Stimulated activated memory B cell treated with anti-CD40 and anti-IgM and Interleukin-4, amounts not matched to agents 10 μg/mL and 1 μg/mL and 100 μg/mL, for 72 hours (primary cell): ENCODE measurements at regions not wholly inside any gene's neighbourhood (a gene's known extent, or its start where the extent isn't known, plus 50 kb on each side); places are given as distances from the start of the nearest gene placed in this dataset.
"Not testable (repeated sequence)": the region's sequence is repeated elsewhere in the genome, so short reads cannot be mapped to it uniquely, and the experiment has no call there.

Experiments used
- ATAC-seq: fragments of 150-1000 bp; cut with Tn5 transposase; 2 replicates; pipeline ENCODE4 v1.10.0; 2021
- H3K27ac Mint-ChIP-seq: one replicate; pipeline ENCODE4 v1.8.0; 2022; ENCODE audit warnings: mild to moderate bottlenecking, mixed read lengths
- H3K27me3 Mint-ChIP-seq: one replicate; pipeline ENCODE4 v1.8.0; 2022; ENCODE audit warnings: mixed read lengths
- H3K36me3 Mint-ChIP-seq: one replicate; pipeline ENCODE4 v1.8.0; 2022; ENCODE audit warnings: mixed read lengths
- H3K4me1 Mint-ChIP-seq: one replicate; pipeline ENCODE4 v1.8.0; 2022; ENCODE audit warnings: mixed read lengths
- H3K4me3 Mint-ChIP-seq: one replicate; pipeline ENCODE4 v1.8.0; 2022; ENCODE audit warnings: mild to moderate bottlenecking, moderate library complexity, mixed read lengths
- H3K9me3 Mint-ChIP-seq: one replicate; pipeline ENCODE4 v1.8.0; 2022; ENCODE audit warnings: mixed read lengths

DNA sequence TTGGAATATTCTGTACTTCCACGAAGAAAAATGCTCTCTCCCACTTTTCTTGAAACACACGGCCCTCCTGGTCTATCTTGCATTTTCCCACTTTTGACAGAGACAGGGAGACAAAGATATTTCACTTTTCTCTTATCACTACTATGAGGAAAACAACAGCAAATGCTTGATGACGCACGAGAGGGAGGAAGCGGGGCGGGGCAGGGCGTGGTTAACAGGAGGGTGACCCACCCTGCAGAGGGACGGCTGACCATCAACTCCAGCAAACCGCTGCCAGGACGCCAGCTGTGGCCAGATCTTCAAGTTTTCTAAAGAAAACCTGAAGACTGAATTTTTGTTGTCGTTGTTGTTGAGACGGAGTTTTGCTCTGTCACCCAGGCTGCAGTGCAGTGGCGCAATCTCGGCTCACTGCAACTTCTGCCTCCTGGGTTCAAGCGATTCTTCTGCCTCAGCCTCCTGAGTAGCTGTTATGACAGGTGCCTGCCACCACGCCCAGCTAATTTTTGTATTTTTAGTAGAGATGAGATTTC lies 63.8 kb downstream of the NSUN5 start:
- H3K27me3 Mint-ChIP-seq, ATAC-seq, H3K36me3 Mint-ChIP-seq, H3K27ac Mint-ChIP-seq, H3K4me1 Mint-ChIP-seq, H3K4me3 Mint-ChIP-seq, H3K9me3 Mint-ChIP-seq: not testable (repeated sequence)

DNA sequence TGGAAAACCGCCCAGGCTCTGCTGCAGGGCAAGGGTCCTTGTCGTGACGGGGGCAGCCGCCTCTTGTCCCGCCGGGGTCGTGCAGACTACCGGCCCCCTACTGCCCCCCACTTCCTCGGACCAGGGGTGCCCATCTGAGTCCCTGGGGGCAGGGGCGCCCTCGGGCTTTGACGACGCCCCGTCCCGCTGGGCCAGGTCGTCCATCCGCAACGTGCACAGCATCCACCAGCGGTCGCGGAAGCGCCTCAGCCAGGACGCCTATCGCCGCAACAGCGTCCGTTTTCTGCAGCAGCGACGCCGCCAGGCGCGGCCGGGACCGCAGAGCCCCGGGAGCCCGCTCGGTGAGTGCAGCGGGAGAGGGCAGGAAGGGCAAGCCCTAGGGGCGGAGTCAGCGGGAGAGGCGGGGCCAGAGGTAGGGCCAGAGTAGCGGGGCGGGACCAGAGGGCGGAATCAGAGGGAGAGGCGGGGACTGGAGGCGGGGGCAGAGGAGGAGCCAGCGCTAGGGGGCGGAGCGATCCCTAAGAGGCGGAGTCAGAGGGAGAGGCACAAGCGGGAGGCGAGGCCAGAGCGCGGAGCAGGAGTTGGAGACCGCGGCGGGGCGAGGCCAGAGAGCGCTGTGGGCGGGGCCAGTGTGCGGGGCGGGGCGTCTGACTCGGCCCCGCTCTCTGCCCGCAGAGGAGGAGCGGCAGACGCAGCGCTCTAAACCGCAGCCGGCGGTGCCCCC lies 73.5 kb downstream of the NSUN5 start:
- peak; percentile 97 for ATAC-seq
- H3K4me3 Mint-ChIP-seq, H3K9me3 Mint-ChIP-seq, H3K4me1 Mint-ChIP-seq, H3K27ac Mint-ChIP-seq, H3K36me3 Mint-ChIP-seq, H3K27me3 Mint-ChIP-seq: not testable (repeated sequence)

DNA sequence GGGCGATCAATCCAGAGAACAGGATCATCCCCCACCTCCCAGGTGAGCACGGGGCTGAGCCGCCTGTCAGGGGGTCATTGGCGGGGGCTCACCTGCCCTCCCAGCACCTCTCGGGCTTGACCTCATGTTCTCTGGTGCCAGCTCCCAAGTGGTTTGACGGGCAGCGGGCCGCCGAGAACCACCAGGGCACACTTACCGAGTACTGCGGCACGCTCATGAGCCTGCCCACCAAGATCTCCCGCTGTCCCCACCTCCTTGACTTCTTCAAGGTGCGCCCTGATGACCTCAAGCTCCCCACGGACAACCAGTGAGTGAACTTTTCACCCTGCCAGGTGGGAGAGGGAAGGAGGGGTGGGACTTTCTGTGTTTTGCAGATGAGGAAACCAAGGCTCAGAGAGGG lies 82.9 kb downstream of the NSUN5 start:
- not testable (repeated sequence) for H3K4me1 Mint-ChIP-seq, H3K27me3 Mint-ChIP-seq, H3K9me3 Mint-ChIP-seq, H3K4me3 Mint-ChIP-seq, H3K36me3 Mint-ChIP-seq, H3K27ac Mint-ChIP-seq, ATAC-seq

DNA sequence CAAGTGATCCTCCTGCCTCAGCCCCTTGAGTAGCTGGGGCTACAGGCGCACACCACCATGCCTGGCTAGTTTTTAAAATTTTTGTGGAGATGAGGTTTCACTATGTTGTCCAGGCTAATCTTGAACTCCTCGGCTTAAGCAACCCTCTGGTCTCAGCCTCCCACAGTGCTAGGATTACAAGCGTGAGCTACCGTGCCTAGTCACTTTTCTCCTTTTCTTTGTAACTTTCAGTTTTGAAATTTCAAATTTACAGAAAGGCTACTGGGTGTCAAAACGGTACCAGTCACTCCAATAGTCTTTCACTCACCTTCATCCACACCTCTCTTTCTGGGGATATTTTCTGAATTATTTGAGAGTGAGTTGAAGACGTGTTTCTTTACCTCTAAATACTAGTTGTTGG lies 86.9 kb downstream of the NSUN5 start:
- H3K9me3 Mint-ChIP-seq, H3K36me3 Mint-ChIP-seq: not testable (repeated sequence)

DNA sequence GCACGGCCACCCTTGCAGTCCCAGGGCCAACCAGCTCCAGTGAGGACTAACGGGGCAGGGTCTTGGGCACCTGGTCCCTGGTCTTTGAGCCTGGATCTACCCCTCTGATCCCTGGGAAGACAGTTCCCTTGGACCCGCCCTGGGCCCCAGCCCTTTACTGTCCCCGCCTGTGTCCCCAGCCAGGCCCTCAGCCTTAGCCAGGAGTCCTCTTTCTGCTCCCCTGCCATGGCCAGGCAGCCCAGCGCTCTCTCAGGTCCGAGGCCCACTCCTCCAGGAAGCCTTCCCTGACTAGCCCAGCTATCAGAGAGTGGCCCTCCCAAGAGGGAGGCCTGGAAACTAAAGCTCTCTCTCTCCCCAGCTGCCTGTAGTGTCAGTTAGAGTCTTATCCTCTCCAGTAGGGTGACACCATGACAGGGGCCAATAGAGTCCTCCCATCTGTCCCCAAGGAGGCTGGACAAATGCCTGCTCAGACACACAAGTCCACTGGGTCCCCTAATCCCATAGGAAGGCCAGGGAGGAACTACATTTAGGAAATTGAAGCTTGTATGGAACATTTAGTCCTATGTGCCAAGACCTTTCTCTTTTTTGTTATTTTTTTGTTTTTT lies 87.8 kb downstream of the NSUN5 start:
- peak; percentile 63 for ATAC-seq
- H3K4me1 Mint-ChIP-seq, H3K4me3 Mint-ChIP-seq, H3K9me3 Mint-ChIP-seq, H3K27ac Mint-ChIP-seq, H3K27me3 Mint-ChIP-seq, H3K36me3 Mint-ChIP-seq: not testable (repeated sequence)

More for the DNA sequence above, 86.9 kb downstream of the NSUN5 start:
- ATAC-seq: peak; percentile 35
- not testable (repeated sequence) for H3K4me1 Mint-ChIP-seq, H3K27ac Mint-ChIP-seq, H3K4me3 Mint-ChIP-seq, H3K27me3 Mint-ChIP-seq

DNA sequence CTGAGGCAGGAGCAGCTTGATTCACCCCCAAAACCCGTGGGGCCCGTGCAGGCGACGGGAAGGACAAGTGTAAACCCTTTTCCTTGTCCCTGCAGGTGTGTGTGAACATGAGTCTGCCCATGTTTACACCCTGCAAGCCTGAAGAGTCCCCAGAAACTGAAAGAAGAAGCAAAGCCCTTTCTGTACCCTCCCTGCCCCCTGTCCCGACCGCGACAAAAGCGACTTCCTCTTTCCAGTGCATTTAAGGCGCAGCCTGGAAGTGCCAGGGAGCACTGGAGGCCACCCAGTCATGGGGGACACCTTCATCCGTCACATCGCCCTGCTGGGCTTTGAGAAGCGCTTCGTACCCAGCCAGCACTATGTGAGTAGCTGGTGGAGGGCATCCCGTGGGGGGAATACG lies 88.3 kb downstream of the NSUN5 start:
- H3K36me3 Mint-ChIP-seq, H3K27me3 Mint-ChIP-seq, H3K9me3 Mint-ChIP-seq, H3K27ac Mint-ChIP-seq, H3K4me1 Mint-ChIP-seq, H3K4me3 Mint-ChIP-seq: not testable (repeated sequence)
- ATAC-seq: peak; percentile 96

DNA sequence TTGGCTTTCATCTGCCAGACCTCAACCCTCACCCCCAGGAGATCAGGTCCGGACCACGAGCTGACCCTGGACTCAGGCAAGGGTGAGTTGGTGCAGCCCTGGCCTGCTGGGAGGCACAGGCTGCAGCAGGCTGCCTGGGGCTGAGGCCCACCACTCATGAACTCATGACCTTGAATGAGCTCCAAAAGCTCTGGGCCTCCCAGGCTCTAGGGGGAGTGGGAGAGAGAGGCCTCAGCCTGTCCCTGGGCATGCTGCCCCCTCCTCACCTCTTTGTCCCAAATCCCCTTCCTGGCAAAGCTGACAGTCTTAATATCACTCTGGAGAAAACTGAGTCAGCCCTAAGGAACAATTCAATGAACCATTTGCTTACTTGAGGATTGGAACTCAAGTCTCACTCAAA lies 89.8 kb downstream of the NSUN5 start:
- H3K4me1 Mint-ChIP-seq, ATAC-seq, H3K27me3 Mint-ChIP-seq, H3K36me3 Mint-ChIP-seq, H3K9me3 Mint-ChIP-seq, H3K4me3 Mint-ChIP-seq, H3K27ac Mint-ChIP-seq: not testable (repeated sequence)

DNA sequence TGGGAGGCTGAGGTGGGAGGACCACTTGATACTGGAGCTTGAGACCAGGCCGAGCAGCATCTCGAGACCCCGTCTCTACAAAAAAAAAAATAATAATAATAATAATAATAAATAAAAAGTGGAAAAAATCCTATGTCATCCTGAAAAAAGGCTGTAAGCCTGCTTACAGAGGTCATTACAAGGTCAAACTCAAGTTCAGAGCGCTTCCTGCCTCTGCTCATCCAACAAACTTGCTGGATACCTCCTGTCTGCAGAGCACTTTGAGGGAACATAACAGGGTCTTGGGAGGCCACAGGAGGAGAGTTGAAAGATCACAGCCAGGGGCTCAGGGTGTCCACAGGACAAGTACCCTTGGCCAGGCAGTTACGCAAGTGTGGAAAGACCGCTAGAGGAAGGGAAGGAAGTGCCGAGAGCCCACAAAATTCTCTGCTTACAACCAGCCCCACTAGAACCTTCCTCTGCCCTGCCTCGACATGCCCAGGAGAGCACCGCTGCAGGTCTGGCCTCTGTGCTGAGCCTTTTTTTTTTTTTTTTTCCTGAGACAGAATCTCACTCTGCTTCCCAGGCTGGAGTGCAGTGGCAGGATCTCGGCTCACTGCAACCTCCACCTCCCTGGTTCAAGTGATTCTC lies 92.5 kb downstream of the NSUN5 start:
- ATAC-seq: not testable (repeated sequence)

DNA sequence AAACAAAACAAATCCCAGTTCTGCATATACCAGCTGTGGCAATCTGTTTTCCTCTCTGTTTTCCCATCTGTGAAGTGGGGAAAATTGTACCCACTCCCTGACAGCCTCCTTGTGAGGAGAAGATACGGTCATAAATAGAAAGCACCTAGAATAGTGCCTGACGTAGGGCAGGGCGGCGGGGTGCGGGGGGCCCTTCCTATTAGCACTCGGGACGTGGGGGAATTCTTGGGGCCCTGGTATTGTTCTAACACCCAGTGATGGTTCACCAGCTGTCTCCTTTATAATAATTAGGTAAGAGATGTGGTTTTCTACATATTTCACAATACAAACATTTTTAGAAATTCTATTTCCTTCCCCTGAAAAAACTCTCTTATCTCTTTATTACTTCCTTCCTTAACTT lies 93.4 kb downstream of the NSUN5 start:
- not testable (repeated sequence) for H3K9me3 Mint-ChIP-seq, H3K36me3 Mint-ChIP-seq, ATAC-seq, H3K4me1 Mint-ChIP-seq, H3K27me3 Mint-ChIP-seq, H3K27ac Mint-ChIP-seq, H3K4me3 Mint-ChIP-seq

More for the DNA sequence above, 92.5 kb downstream of the NSUN5 start:
- H3K4me3 Mint-ChIP-seq, H3K27me3 Mint-ChIP-seq, H3K9me3 Mint-ChIP-seq, H3K27ac Mint-ChIP-seq, H3K36me3 Mint-ChIP-seq, H3K4me1 Mint-ChIP-seq: not testable (repeated sequence)

DNA sequence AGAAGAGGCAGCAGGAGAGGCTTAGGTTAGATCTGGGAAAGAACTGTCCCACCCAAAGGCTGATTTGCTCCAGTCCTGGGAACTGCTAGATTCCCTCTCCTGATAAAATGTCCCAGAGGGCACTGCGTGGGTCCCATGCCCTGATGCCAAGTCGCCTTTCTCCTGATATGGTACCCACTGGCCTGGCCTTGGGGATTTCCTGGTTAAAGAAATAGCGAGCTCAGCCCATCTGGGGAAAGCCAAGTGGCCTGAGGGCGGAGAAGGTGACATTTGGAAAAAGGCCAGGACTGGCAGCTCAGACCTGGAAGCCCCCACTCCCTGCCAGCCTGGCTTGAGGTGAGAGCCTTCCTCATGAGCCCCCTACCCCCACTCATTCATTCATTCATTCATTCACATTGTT lies 94.2 kb downstream of the NSUN5 start:
- H3K4me1 Mint-ChIP-seq, H3K36me3 Mint-ChIP-seq, H3K4me3 Mint-ChIP-seq, H3K27me3 Mint-ChIP-seq, ATAC-seq, H3K9me3 Mint-ChIP-seq, H3K27ac Mint-ChIP-seq: not testable (repeated sequence)

DNA sequence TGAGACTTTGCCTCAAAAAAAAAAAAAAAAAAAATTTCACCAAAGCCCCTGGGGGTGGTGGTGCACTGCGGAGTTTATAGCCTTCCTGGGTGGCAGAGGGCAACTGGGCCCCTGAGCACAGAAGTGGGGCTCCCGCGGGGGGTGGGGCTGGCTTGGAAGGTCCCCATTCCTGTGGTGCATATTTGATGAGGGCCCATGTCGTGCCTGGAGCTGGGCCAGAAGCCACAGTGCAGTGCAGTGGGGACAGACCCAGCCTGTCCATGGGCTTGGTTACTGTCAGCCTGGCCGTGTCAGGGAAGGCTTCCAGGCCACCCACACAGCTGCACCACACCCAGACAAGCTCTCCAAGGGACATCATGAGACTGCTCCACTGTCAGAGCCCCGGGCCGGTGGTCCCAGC lies 95.5 kb downstream of the NSUN5 start:
- not testable (repeated sequence) for H3K4me1 Mint-ChIP-seq, H3K9me3 Mint-ChIP-seq, H3K27me3 Mint-ChIP-seq, H3K36me3 Mint-ChIP-seq
- H3K4me3 Mint-ChIP-seq: peak overlapping the region; percentile 21
- peak overlapping the region; percentile 30 for H3K27ac Mint-ChIP-seq
- ATAC-seq: peak; percentile 76

DNA sequence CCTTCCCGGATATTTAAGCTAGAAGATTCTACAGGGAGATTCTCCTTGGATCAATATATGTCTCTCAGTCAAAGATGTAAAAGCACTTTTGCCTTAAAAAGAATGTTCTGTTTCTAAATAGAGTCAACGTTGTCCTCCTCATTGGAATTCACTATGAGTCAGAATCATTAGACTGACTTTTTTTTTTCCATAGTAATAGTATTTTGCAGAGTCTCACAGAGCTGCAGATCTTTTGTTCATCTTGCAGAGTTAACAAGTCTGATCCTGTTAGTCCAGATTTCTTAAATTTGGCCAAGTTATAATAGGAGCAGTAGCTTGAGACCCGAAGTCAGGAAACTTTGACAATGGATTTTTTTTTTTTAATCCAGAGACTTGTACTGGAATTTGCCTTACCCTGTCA lies 103.0 kb downstream of the NSUN5 start:
- not testable (repeated sequence) for H3K9me3 Mint-ChIP-seq, H3K27ac Mint-ChIP-seq, H3K27me3 Mint-ChIP-seq, ATAC-seq, H3K4me1 Mint-ChIP-seq, H3K36me3 Mint-ChIP-seq, H3K4me3 Mint-ChIP-seq

DNA sequence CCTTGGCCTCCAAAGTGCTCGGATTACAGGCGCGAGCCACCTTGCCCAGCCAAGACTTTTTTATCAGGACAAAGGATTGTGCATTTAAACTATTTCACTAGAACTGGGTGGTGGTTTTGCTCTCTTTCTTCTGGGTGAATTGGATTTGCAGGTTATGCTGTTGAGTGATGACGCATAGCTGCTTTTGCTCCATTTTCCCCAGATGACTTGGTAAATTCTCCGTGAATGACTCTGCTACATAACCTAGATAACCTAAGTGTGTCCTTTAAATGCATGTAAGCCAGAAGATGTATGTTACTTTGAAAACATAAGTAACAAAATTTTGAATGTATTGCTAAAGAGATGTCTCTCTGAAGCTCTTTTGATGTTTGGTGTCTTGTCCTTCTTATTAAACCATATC lies 103.7 kb downstream of the NSUN5 start:
- not testable (repeated sequence) for H3K4me3 Mint-ChIP-seq, H3K9me3 Mint-ChIP-seq, H3K4me1 Mint-ChIP-seq, ATAC-seq, H3K27me3 Mint-ChIP-seq, H3K36me3 Mint-ChIP-seq
- H3K27ac Mint-ChIP-seq: peak overlapping the region; percentile 10

DNA sequence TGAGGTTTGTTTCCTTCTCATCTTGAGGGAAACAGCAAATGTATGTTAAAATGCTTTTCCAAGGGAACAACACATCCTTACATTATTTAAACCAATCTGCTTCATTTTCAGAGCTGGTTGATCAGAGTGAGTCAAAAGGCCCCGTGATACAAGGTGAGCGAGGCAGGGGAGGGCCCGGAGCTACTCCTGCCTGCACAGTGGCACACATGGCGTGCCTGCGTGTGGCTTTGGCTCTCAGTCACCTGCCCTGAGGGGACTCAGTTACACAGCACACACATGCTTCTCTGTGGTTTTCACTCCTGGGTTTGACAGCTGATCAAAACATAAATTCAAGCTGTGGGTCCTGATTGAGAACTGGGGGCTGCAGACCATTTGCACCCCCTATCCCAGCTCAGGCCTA lies 105.3 kb downstream of the NSUN5 start:
- not testable (repeated sequence) for H3K4me3 Mint-ChIP-seq, H3K9me3 Mint-ChIP-seq, H3K36me3 Mint-ChIP-seq, H3K27me3 Mint-ChIP-seq, H3K4me1 Mint-ChIP-seq, H3K27ac Mint-ChIP-seq
- ATAC-seq: peak; percentile 41

DNA sequence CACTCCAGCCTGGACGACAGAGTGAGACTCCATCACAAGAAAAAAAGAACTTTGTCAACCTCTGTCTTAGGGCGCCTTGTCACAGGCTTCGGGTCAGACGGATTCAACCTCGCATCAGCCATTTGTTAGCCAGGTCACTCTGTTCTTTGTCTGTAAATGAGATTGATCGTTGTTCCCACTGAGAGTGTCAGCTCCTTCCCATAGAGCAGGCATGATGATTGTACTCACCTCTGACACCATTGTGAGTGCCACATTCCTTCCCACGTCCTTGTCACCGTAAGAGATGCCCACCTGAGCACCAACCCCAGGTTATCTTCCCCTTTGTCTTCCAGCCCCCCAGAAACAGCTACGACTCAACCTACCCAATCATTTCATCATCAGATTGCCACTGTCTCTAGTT lies 107.4 kb downstream of the NSUN5 start:
- H3K27ac Mint-ChIP-seq, H3K9me3 Mint-ChIP-seq, ATAC-seq, H3K27me3 Mint-ChIP-seq, H3K4me1 Mint-ChIP-seq, H3K36me3 Mint-ChIP-seq, H3K4me3 Mint-ChIP-seq: not testable (repeated sequence)

DNA sequence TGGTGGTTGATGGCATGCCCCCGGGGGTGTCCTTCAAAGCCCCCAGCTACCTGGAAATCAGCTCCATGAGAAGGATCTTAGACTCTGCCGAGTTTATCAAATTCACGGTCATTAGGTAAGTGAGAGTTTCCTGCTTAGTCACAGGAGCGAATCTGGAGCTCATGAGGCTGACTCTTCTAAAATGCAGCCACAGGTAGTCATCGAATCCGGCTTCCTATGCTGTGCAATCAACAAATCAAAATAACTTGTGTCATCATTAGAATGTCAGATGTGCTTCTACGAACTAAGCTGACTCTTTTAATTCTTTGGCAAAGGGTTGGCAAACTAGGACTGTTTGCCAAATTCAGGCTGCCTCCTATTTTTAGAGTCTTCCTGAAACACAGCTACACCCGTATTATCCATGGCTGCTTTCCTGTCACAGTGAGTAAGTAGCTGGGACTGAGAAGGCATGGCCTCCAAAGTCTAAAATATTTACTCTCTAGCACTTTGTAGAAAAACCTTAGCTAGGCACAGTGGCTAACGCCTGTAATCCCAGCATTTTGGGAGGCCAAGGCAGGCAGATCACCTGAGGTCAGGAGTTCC lies 108.0 kb downstream of the NSUN5 start:
- not testable (repeated sequence) for H3K9me3 Mint-ChIP-seq, H3K4me3 Mint-ChIP-seq

More for the DNA sequence above, 108.0 kb downstream of the NSUN5 start:
- ATAC-seq, H3K27me3 Mint-ChIP-seq, H3K36me3 Mint-ChIP-seq, H3K4me1 Mint-ChIP-seq, H3K27ac Mint-ChIP-seq: not testable (repeated sequence)
